Vagina (tissue), 2 donors: ENCODE measurements at regions not wholly inside any gene's neighbourhood (a gene's known extent, or its start where the extent isn't known, plus 50 kb on each side); places are given as distances from the start of the nearest gene placed in this dataset.

Experiments
- DNase-seq, 2 donors: peaks; one replicate each; pipeline ENCODE4 v3.0.0-alpha.2; 2017; ENCODE audit errors: extremely low spot score in 2 of 2
- H3K27ac ChIP-seq: fragments of 200-600 bp; sonication (generic); one replicate; pipeline ENCODE4 v1.5.1; 2019
- H3K27me3 ChIP-seq: fragments of 200-600 bp; sonication (generic); one replicate; pipeline ENCODE4 v1.5.1; 2019
- H3K36me3 ChIP-seq, 2 donors: fragments of 200-600 bp; sonication (generic); one replicate each; pipeline ENCODE4 v1.5.1; 2017 to 2019
- H3K4me1 ChIP-seq: fragments of 200-600 bp; sonication (generic); one replicate; pipeline ENCODE4 v1.5.1; 2019
- H3K4me3 ChIP-seq, 2 donors: fragments of 200-600 bp; sonication (generic); 1 replicate in 1 of 2; 2 replicates in 1 of 2; pipeline ENCODE4 v1.5.1; 2016 to 2019
- H3K9me3 ChIP-seq: fragments of 200-600 bp; sonication (generic); one replicate; pipeline ENCODE4 v1.5.1; 2019
- POLR2A ChIP-seq, 2 donors: fragments of 450-650 bp; IDR thresholded peaks; one replicate each; pipeline ENCODE4 v1.6.1; 2017; ENCODE audit warnings: antibody characterized with exemption in 2 of 2, mild to moderate bottlenecking in 2 of 2, moderate library complexity in 2 of 2
- POLR2AphosphoS5 ChIP-seq, 2 donors: sonication (generic); formaldehyde crosslinking; IDR thresholded peaks; one replicate each; pipeline ENCODE4 v1.9.0; 2017; ENCODE audit warnings: antibody characterized with exemption in 2 of 2, mild to moderate bottlenecking in 2 of 2, low read depth in 1 of 2; ENCODE audit not compliant: insufficient read depth in 1 of 2
- intact Hi-C: fragments of 100-400 bp; cut with DNase I; formaldehyde crosslinking; loops from one replicate; pipeline ENCODE4 v1.15.1; 2023
- TF ChIP-seq, protein P1 (sequence below), 3 experiments: fragments of 450-650 bp in 2 of 3; fragments of 200-600 bp in 1 of 3; sonication (generic) in 1 of 3; IDR thresholded peaks; one replicate each; pipeline ENCODE4 v1.5.1; 2017 to 2019; ENCODE audit warnings: antibody characterized with exemption in 3 of 3, mild to moderate bottlenecking in 2 of 3, moderate library complexity in 2 of 3

- TF ChIP-seq POLR2AphosphoS5 (IDR thresholded peaks at IDR 0.05; ENCODE audit: insufficient read depth in 1 of 2, low read depth in 1 of 2), result no peak
- TF ChIP-seq, protein P1, sequence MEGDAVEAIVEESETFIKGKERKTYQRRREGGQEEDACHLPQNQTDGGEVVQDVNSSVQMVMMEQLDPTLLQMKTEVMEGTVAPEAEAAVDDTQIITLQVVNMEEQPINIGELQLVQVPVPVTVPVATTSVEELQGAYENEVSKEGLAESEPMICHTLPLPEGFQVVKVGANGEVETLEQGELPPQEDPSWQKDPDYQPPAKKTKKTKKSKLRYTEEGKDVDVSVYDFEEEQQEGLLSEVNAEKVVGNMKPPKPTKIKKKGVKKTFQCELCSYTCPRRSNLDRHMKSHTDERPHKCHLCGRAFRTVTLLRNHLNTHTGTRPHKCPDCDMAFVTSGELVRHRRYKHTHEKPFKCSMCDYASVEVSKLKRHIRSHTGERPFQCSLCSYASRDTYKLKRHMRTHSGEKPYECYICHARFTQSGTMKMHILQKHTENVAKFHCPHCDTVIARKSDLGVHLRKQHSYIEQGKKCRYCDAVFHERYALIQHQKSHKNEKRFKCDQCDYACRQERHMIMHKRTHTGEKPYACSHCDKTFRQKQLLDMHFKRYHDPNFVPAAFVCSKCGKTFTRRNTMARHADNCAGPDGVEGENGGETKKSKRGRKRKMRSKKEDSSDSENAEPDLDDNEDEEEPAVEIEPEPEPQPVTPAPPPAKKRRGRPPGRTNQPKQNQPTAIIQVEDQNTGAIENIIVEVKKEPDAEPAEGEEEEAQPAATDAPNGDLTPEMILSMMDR (IDR thresholded peaks at IDR 0.05), result no peak
- TF ChIP-seq POLR2A (IDR thresholded peaks at IDR 0.05), result no peak
- Histone ChIP-seq H3K36me3 (no peaks in the 10 kb centered on the region), H3K27ac (no peak overlapping the region), H3K9me3 (no peaks in the 10 kb centered on the region), H3K4me1 (no peaks in the 10 kb centered on the region), H3K4me3 (peak overlapping the region in 1 of 2 donors; percentile 5), H3K27me3 (no peaks in the 10 kb centered on the region)
- DNase-seq, result no peak
- intact Hi-C loops, result no loop called here
These were observed 225.4 kb upstream of the ID2 start for GRCh38 chr2:8456151-8457091.

- intact Hi-C loops, result no loop called here
- TF ChIP-seq POLR2A (IDR thresholded peaks at IDR 0.05) (no peak), POLR2AphosphoS5 (IDR thresholded peaks at IDR 0.05; ENCODE audit: insufficient read depth in 1 of 2, low read depth in 1 of 2) (no peak)
- TF ChIP-seq, protein P1 (IDR thresholded peaks at IDR 0.05), result no peak
- Histone ChIP-seq H3K9me3 (no peaks in the 10 kb centered on the region), H3K4me1 (no peaks in the 10 kb centered on the region), H3K27me3 (no peaks in the 10 kb centered on the region), H3K36me3 (no peaks in the 10 kb centered on the region), H3K4me3 (no peak overlapping the region), H3K27ac (no peak overlapping the region)
- DNase-seq, result no peak
These were observed 224.8 kb upstream of the ID2 start for GRCh38 chr2:8457092-8457481.

DNA sequence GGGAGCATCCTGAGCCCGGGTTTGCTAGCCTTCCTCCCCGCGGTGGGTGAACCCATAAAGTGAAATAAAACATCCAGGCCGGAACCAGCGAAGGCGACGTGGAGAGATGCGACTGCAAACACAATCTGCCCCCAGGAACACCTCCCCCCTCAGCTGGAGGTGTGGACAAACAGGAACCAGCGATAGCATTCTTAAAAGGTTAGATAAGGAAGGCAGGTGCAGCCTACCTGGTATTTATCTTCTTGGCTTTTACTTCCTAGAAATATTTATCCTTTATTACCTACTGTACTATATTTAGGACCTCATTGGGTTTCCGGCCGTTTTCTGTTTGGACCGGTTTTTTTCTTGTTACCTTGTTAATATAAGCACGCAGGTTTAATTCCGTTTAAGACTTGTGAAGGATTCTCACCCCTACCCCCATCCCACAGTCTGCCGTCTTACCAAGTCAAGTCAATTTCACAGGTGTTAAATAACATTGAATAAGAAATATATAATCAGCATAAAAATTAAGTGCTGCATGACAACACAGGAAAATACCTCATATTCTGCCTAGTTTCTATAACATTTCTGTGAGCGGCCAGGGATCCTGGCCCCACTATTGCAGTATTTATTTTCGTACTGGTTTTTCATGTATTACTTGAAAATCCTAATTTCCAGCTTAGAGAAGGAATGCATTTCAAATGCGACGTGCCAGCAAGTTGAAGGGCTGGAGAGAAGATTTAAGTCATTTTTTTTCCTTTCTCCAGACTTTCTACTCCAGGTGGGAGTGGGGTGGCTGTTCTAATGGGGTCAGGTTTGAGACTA, 224.0 kb upstream of the ID2 start:
- H3K9me3 ChIP-seq, result no peaks in the 10 kb centered on the region
- no peaks in the 10 kb centered on the region for H3K27me3 ChIP-seq
- H3K4me3 ChIP-seq, result no peak overlapping the region
- no peaks in the 10 kb centered on the region for H3K4me1 ChIP-seq
- no peak for TF ChIP-seq POLR2AphosphoS5 (IDR thresholded peaks at IDR 0.05; ENCODE audit: insufficient read depth in 1 of 2, low read depth in 1 of 2)
- no peak for TF ChIP-seq POLR2A (IDR thresholded peaks at IDR 0.05)
- TF ChIP-seq, protein P1 (IDR thresholded peaks at IDR 0.05), result no peak
- H3K27ac ChIP-seq, result no peak overlapping the region
- intact Hi-C loops, result no loop called here
- H3K36me3 ChIP-seq, result no peaks in the 10 kb centered on the region
- DNase-seq, result no peak

- intact Hi-C loops, result no loop called here
- Histone ChIP-seq H3K4me1 (no peaks in the 10 kb centered on the region), H3K9me3 (no peaks in the 10 kb centered on the region), H3K4me3 (no peak overlapping the region), H3K36me3 (no peaks in the 10 kb centered on the region), H3K27ac (no peak overlapping the region), H3K27me3 (no peaks in the 10 kb centered on the region)
- no peak for TF ChIP-seq POLR2AphosphoS5 (IDR thresholded peaks at IDR 0.05; ENCODE audit: insufficient read depth in 1 of 2, low read depth in 1 of 2)
- TF ChIP-seq, protein P1 (IDR thresholded peaks at IDR 0.05), result no peak
- no peak for TF ChIP-seq POLR2A (IDR thresholded peaks at IDR 0.05)
- no peak for DNase-seq
These were observed 223.1 kb upstream of the ID2 start for GRCh38 chr2:8458503-8459459.
